HL-60/S4 treated with retinoic acid at 250 ng/mL for 4 days and 3 days (cell line): ENCODE measurements at regions not wholly inside any gene's neighbourhood (a gene's known extent, or its start where the extent isn't known, plus 50 kb on each side); places are given as distances from the start of the nearest gene placed in this dataset.

Source experiments
- in situ Hi-C: fragments of 300-500 bp; cut with MboI; formaldehyde crosslinking; loops from 2 replicates; pipeline ENCODE4 v1.7.0; 2022; ENCODE audit warnings: low sequenced_read_pairs

DNA sequence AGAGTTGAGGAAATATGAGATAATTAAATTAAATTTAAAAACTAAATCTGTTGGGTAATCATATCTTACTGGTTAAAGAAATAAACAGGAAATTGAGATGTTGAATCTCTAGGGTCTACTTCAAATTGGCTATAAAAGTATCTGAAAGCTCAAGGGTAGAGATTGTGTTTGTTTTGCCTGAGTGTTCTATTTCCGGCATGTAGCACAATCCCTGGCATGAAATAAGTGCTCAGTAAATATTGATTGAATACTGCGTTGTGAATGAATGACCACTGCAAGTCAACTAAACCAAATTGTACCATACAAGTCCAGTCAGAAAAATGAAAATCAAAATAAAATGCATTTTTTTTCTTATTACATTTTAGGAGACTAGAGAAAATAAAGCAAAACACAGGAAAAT, 709.8 kb downstream of the EPM2A start:
- in situ Hi-C loops, result loop anchor here (25.0 kb wide), 1 partner anchor 438 kb away; no protein-coding TSS in a partner anchor

DNA sequence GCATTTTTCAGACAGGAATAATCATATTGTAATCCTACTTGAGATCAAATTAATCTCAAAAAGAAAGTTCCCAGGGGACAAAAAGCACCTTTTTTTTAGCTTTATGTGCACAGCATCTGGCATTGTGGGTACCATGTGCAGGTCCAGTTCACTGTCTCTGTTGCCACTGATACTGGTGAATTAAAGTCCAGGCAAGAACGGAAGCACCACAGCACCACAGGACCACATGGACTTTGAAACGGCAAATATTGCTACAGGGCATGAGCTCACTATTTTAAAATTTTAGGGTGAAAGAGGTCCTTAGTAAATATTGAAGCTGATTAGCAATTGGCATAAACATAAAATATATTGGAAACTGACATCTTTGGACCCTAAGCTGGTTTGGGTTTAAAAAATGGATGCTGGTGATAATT, 709.0 kb downstream of the EPM2A start:
- in situ Hi-C loops, result loop anchor here (25.0 kb wide), 1 partner anchor 439 kb away; no protein-coding TSS in a partner anchor

DNA sequence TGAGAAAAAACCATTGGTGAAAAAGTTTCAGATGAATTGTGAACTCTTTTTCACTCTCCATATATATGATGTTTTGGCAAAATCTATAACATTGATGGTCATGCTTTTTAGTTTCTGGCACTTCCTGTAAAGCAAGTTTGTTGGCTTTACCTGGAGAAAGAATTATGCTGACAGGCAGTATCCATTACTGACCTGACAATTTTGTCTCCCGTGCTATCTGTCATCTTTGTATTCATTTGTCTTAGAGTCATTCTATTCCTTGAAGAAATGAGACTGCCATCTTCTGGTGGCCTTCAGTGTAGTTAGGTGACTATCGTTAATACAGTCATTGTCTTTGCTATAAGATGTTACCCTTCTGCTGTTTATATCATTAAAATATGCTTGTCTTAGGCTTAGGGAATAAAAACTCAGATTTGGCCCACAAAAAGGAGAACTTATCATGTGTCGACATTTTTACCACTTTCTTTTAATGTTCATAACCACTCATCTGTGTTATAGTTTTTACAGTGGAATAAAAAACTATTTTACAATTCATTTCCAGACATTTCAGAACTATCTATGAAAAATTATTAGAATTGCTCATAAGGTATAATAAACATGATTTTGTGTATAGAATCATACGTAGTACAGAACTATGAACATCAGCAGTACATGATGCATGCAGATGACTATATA, 707.0 kb downstream of the EPM2A start:
- in situ Hi-C loops, result loop anchor here (25.0 kb wide), 1 partner anchor 441 kb away; no protein-coding TSS in a partner anchor

DNA sequence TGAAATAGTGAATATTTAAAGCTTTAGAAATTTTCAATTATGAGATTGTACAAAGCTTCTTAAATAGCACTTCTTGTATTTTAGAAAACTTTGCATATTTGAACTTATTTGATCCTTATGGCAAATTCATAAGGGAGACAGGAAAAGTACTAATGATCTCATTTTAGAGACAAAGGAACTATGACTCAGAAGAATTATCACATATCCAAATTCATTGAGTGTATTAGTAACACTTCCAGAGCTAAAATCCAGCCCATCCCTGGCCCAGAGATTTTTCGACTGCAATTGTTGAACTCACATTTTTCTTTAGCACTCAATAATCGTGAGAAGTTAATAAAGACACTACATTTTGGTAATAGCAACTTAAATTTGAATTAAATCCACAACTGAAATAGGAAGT, 704.3 kb downstream of the EPM2A start:
- in situ Hi-C loops, result loop anchor here (25.0 kb wide), 1 partner anchor 444 kb away; no protein-coding TSS in a partner anchor

DNA sequence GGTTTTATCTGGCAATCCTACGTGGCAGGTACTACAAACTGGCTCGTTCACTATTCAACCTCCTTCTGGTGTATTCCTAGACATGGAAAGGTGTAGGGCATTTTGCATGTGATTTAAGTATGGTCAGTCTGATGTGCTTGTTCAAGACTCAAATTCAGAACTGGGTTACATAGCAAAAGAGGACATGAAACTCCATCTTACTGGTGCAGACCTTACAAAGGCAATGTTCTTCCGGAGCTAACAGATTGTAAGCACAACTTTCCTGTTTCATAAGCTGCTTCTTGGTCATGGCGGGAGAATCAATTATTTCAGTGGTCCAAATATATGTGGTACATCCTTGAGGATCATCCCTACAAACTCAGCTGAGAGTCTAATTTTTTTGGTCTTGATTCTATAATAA, 703.4 kb downstream of the EPM2A start:
- in situ Hi-C loops, result loop anchor here (25.0 kb wide), 1 partner anchor 445 kb away; no protein-coding TSS in a partner anchor

DNA sequence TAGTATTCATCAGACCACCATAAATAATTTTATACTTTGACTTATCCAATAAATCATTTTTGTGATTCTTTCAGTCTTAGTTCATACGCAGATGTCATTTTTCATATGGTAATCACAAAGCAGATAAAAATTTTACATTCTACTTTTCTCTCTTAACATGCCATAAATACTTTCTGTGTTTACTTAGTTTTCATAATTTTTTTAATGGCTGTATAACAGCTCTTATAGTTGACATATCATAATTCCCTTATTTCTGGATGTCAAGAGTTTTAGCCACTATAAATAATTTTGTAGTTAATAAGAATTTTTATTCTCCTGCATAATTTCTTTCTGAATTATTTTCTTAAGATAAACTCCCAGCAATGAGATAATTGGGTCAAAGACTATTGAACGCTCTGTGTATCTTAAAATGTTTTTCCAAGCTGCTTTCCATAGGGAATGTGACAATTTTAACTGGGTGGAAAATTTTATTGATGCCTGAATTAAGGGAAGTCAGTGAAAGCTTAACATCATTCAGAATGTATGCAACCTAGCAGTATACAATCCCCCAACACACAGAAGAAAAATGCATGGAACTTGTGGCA, 702.7 kb downstream of the EPM2A start:
- in situ Hi-C loops, result loop anchor here (25.0 kb wide), 1 partner anchor 445 kb away; no protein-coding TSS in a partner anchor

DNA sequence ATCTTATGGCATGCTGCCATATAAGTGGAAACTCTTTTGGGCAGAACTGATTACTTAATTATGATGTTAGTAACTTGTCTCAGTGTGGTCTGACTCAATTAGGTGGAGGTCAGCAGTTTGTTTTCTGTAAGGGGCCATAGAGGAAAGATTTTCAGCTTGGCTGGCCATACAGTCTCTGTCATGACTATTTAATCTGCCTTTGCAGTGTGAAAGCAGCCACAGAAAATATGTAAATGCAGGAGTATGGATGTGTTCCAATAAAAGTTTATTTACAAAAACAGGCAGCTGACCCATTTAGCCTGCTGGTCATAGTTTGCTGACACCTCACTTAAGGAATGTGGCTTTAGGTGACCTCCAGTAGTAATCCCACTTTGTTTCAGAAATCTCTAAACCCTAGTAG, 700.7 kb downstream of the EPM2A start:
- in situ Hi-C loops, result loop anchor here (25.0 kb wide), 1 partner anchor 447 kb away; no protein-coding TSS in a partner anchor

DNA sequence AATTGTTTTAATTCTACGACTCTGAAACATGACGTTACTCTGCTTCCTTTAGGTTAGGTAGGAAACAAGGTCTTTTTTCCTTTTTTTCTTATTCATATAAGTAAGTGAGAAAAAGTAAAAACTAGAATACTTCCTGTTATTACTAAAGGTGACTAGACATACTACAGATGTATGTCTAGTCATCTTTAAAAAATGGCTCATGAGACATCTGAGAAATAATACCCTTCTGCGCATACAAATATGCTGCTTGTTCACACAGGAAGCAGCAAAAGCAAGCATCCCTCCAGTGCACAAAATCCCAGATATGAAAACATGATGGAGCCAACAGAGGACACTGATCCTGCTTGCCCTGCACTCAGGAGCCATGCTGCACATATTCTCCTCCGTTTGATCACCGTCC, 699.1 kb downstream of the EPM2A start:
- in situ Hi-C loops, result loop anchor here (25.0 kb wide), 1 partner anchor 449 kb away; no protein-coding TSS in a partner anchor

DNA sequence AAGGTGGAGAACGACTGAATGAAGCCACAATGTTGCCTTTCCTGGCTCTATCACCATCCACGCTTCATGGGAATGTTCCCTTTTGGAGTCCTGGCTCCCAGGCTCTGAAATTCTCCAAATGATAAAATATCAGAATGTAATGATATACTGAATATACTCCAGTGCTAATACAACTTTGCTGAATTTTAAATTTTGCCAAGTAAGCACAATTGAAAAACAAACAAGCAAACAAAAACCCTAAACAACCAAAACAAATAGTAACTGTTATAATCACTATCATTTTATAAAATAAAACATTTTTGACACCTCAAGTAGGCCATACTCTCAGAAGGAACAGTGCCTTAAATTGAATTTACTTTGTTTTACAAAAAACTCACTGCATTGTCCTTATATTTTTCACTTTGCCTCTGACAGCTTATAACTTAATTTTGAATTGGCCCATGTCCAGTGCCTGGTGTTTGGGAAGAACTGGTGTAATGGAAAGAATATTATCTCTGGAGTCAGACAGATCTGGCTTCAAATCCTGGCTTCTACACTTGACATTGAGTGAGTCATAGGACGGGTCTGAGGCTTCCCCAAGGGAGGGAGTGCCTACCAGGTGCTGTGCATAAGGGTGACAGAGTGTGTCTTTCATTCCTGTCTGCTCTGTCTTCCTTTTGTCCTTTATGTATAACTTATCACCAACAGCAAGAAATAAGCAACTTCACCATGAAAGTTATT, 698.3 kb downstream of the EPM2A start:
- in situ Hi-C loops, result loop anchor here (25.0 kb wide), 1 partner anchor 450 kb away; no protein-coding TSS in a partner anchor

DNA sequence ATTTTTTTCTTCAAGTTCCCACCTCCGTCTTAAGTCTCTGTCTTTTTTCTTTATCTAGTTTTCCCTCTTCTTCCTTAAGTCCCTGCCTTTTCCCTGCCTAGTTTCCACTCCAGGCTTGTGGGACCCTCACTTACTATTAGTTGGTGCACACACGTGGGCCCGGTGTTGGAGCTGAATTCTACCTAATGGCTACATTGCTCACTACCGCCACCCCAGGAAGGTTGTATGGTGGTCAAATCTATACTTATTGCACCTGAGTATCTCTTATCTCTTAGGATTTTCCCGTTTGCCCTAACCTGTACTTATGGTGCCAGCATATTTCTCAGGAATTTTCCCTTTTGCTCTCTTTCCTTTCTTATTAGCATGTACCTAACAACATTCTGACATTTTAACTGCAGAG, 692.8 kb downstream of the EPM2A start:
- in situ Hi-C loops, result loop anchor here (25.0 kb wide), 1 partner anchor 455 kb away; no protein-coding TSS in a partner anchor

DNA sequence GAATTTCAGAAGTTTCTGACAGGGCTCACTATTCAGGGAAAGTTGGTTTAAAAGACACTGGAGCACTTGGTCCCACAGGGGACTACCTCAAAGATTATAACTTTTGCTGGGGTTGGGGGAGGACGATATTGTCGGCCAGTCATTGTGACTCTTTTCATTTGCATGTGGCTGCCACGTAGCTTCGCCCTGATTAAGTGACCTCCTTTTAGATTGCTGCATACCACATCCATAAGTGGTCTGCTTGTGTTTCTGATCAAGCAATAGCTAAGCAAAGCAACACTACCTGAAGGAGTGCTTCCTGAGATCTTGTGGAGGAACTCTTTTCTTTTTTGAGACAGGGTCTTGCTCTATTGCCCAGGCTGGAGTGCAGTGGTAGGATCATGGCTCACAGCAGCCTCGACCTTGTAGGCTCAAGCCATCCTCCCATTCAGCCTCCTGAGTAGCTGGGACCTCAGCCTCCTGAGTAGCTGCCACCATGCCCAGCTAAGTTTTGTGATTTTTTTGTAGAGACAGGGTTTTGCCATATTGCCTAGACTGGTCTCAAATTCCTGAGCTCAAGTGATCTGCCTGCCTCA, 691.3 kb downstream of the EPM2A start:
- in situ Hi-C loops, result loop anchor here (25.0 kb wide), 1 partner anchor 457 kb away; no protein-coding TSS in a partner anchor

DNA sequence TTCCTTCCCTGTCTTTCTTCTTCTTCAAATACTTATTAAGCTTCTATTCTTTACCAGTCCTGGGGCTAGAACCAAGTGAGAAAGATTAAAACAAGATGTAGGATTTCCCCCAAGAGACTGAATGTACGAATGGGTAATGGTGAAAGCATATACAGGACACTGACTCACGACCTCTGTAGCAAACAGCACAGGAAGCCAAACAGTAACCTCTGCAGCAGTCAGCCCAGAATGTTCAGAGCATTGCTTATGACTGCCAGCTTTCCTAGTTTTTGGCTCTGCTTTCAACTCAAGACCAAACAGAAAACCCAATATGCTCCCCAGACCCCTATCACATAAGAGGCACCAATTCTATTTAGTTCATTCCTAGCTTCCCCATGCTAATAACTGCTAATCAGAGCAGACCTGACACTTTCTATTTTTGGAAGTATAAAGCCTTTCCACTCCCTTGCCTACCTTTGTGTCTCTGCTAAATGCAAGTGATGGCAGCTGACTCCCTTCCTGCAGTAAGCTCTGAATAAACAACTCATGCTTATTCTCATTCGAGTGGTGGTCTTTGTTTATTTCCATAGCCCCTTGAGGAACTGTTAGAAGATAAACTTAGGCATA, 690.6 kb downstream of the EPM2A start:
- in situ Hi-C loops, result loop anchor here (25.0 kb wide), 1 partner anchor 457 kb away; no protein-coding TSS in a partner anchor

DNA sequence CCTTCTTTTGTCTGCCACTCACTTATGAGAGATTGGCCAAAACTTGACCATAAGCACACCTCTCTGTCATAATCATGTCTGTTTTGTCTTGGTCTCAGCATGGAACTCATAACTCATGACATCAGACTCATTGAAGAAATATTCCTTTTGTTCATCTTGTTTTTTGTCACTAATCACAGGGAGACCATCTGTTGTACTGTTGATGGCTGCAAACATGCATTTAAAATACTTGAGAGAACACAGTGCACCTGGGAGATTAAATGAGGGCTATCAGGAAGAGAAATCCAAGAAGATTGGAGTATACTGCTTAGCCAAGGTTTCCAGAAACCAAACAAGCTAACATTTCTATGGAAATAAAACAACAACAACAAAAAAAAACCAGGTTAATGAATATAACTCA, 689.7 kb downstream of the EPM2A start:
- in situ Hi-C loops, result loop anchor here (25.0 kb wide), 1 partner anchor 458 kb away; no protein-coding TSS in a partner anchor

DNA sequence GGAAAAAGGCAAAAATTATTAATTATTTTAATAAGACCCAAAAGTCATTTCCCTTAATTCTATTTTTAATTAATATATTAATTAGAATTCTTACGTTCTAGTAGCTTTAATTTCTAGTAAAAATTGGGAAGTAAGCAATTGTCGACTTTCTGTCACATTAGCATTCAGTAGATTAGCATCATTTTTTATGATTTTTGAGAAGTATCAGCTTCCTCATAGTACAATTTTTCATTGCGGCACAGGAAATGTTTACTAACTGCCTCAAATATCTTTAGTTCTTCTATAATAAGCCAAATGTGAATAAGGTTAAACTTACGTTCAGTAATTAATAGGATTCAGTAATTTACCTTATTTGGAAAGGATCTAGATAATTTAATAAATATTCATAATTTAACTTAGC, 687.4 kb downstream of the EPM2A start:
- in situ Hi-C loops, result loop anchor here (25.0 kb wide), 1 partner anchor 461 kb away; no protein-coding TSS in a partner anchor

DNA sequence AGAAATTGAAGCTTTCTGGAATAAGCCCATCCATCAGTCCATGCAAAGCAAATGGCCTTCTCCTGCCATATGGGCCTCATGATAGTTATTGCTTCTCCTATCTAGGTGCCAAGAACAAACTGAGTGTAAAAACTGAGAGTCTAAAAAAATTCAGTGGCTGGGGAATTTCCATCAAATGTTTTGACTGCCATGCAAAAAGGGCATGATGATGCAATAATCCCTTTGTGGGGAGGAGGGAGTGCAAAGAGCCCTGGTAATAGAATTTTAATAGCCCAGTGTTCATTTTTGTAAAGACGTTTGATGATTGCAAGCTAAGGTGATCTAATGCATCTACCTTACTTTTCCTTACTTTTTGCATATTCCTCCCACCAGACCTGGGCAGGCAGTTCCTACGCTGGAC, 683.7 kb downstream of the EPM2A start:
- in situ Hi-C loops, result no loop called here

DNA sequence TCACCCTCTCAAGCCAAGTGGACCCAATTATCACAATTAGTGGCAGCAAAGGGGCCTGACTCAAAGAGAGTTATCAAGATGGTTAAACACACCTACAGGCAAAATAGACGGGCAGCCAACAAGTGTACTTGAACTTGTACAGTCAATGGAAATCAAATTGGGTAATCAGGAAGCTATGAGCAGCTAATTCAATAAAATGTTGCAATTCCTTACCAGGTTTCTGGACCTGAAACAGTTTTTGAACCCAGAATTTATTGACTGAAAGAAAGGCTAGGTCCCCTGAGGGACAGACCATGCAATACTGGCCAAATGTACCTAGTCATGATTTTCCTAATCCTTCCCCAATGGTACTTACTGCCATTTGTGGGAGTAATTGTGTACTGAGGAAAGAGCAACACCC, 679.8 kb downstream of the EPM2A start:
- in situ Hi-C loops, result no loop called here

DNA sequence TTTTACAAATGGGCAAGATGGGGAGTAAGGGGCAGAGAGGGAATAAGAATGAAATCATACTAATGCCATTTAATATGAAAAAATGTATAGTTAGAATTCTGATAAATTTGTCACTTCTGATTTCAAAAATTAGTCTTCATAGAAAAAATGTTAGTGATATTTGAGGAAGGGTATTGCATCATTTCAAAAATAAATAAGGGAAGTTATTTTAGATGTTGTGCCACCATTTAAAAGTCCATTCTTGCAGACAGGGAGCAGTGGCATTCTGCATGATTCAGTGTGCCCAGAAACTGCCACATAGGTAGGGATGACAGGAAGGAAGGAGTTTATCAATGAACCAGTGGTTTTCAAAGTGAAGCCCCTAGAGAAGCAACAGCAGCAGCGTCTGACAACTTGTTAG, 674.6 kb downstream of the EPM2A start:
- in situ Hi-C loops, result no loop called here

DNA sequence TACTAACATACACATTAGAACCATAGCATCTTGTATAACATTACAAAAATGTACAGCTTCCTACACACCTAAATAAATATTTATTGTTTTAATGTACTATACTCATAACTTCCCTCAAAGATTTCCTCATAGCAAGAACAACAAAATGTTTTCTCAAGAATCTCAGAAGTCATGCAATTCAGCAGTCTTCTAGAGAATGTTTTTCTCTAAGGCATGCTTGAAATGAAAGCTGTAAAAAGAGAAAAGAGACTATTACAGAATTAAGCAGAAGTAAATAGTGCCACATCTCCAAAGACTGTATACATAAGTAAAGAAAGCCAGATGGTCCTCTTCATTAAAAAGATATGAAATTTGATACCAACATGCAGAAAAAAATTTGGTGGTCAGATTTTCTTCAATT, 672.2 kb downstream of the EPM2A start:
- in situ Hi-C loops, result no loop called here

DNA sequence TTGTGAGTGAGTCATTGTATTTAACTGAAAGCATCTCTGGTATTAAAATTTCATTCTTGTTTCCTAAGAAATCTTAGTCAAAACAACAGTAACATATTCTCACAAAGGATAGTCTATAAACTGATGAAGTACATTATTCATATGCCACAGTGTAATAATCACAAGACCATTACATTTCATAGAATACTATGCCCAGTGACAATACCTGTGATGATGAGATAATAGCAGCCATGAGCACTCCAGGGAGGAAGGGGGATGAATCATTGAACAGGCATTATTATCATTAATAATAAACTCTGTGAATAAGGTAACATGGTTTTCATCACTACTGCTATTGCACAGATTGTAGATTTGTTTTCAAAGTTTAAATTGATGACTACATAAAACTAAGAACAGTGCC, 667.9 kb downstream of the EPM2A start:
- in situ Hi-C loops, result no loop called here

DNA sequence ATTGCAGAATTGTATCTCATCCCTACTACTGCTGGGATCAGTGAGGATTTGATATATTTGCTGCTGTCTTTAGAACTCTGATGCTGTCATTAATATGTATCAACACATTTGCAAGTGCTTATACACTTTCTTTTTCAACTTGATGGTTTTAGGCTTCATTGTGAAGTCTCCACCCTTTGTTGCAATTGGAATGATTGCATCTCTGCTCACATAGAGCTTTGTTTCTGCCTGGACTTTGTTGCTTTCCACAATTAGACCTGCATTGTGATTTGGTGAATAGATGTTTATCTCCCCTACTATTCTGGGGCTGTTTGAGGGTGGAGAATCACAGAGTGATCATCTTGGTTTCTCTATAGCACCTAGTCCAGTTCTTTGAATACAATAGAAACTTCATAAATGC, 666.7 kb downstream of the EPM2A start:
- in situ Hi-C loops, result no loop called here
